ENCODE measurements at regions not wholly inside any gene's neighbourhood (a gene's known extent, or its start where the extent isn't known, plus 50 kb on each side); places are given as distances from the start of the nearest gene placed in this dataset.
"Not testable (repeated sequence)": the region's sequence is repeated elsewhere in the genome, so short reads cannot be mapped to it uniquely, and the experiment has no call there.

DNA sequence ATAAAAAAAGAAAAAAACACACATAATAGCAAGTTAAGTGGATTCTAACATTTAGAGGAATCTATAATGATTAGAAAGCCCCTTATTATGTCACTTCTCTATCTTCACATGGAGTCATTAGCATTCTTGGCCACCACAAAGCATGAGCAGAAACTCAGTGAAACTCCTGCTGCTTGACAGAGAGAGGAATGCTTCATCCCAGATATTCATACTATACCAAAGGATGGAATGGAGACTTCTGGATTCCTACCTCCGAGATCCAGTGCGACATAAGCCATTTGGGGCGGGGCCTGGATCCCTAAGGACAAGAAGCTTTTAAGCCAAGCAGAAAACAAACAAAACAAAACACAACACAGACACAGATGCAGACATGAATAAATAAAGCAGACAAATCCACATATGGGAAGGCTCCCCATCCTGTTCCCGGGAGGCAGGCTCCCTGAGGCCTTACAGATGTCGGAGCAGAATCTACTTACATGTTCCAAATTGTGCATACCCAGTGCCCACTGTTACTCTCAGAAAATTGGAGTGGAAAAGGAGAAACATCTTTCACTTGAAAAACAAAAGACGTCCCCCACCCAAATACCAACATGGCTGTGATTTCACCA, 727.3 kb downstream of the MAFB start:
- TF ChIP-seq, protein P1, sequence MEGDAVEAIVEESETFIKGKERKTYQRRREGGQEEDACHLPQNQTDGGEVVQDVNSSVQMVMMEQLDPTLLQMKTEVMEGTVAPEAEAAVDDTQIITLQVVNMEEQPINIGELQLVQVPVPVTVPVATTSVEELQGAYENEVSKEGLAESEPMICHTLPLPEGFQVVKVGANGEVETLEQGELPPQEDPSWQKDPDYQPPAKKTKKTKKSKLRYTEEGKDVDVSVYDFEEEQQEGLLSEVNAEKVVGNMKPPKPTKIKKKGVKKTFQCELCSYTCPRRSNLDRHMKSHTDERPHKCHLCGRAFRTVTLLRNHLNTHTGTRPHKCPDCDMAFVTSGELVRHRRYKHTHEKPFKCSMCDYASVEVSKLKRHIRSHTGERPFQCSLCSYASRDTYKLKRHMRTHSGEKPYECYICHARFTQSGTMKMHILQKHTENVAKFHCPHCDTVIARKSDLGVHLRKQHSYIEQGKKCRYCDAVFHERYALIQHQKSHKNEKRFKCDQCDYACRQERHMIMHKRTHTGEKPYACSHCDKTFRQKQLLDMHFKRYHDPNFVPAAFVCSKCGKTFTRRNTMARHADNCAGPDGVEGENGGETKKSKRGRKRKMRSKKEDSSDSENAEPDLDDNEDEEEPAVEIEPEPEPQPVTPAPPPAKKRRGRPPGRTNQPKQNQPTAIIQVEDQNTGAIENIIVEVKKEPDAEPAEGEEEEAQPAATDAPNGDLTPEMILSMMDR (IDR thresholded peaks at IDR 0.05; ENCODE audit: low read depth, low read length, missing control alignments), result no peak
- no peaks in the 10 kb centered on the region for H3K36me3 ChIP-seq (replicated peaks)
- in situ Hi-C loops (cut with HindIII; ENCODE audit: low pct_ligation_motif_present, low sequenced_read_pairs), result no loop called here

DNA sequence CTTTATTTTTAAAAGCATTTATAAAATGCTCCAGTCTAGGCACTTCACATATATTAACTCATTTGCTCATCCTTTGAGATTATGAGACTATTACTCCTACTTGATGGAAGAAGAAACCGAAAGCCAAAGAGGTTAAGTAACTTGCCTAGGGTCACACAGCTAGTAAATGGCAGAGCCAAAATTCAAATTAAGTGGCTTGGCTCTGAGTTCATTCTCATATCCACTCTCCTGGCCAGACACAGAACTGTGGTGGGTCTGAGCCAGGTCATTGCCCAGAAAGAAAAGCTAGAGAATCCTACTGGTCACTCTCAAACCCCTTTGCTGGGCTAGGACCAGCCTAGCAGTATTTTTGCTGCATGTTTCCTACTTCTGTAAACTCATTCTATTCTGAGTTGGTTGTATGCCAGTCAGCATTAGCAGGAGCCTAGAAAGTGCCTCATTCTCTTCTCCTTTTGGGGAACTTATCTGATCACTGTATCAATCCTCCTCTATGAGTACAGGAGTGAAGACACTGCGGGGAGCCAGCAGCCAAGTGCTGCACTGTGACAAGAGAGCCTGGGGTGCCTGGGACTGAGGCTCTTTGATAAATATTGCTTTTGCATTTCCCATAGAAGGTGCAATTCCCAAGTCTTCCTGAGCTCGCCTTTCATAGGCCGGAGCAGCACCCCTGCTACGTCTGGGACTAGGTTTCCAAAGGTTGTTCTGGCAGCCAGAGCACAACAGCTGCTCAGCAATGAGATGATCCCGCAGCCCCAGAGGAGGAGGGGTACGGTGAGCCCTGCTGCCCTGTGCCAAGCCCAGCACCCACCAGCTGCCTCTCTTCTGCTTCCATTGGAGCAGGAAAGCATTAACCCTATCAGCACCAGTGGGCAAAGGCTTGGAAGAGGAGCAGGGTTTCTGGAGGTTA, 728.3 kb downstream of the MAFB start:
- no peaks in the 10 kb centered on the region for H3K36me3 ChIP-seq (replicated peaks)
- H3K4me3 ChIP-seq (ENCODE audit: low read depth, low read length), result no peak overlapping the region
- H3K27me3 ChIP-seq (replicated peaks), result no peaks in the 10 kb centered on the region
- in situ Hi-C loops (cut with HindIII; ENCODE audit: low pct_ligation_motif_present, low sequenced_read_pairs), result no loop called here
- DNase-seq, result no peak
- TF ChIP-seq, protein P1 (IDR thresholded peaks at IDR 0.05; ENCODE audit: low read depth, low read length, missing control alignments), result no peak
- no peak overlapping the region for H3K27ac ChIP-seq

More for the DNA sequence above, 727.3 kb downstream of the MAFB start:
- H3K27ac ChIP-seq, result no peak overlapping the region
- no peak for DNase-seq
- no peaks in the 10 kb centered on the region for H3K27me3 ChIP-seq (replicated peaks)
- H3K4me3 ChIP-seq (ENCODE audit: low read depth, low read length), result no peak overlapping the region

- H3K27ac ChIP-seq; in situ Hi-C loops (cut with HindIII; ENCODE audit: low pct_ligation_motif_present, low sequenced_read_pairs); H3K36me3 ChIP-seq (replicated peaks); H3K27me3 ChIP-seq (replicated peaks); H3K4me3 ChIP-seq (ENCODE audit: low read depth, low read length); DNase-seq: not testable (repeated sequence)
These were observed 731.1 kb downstream of the MAFB start for GRCh38 chr20:39957911-39958310.

GRCh38 chr20:39954621-39955020, 734.4 kb downstream of the MAFB start:
- no peak for DNase-seq
- Histone ChIP-seq H3K27ac (no peak overlapping the region), H3K27me3 (replicated peaks) (no peaks in the 10 kb centered on the region), H3K4me3 (ENCODE audit: low read depth, low read length) (no peak overlapping the region), H3K36me3 (replicated peaks) (no peaks in the 10 kb centered on the region)
- TF ChIP-seq, protein P1 (IDR thresholded peaks at IDR 0.05; ENCODE audit: low read depth, low read length, missing control alignments), result no peak
- in situ Hi-C loops (cut with HindIII; ENCODE audit: low pct_ligation_motif_present, low sequenced_read_pairs), result no loop called here

- in situ Hi-C loops (cut with HindIII; ENCODE audit: low pct_ligation_motif_present, low sequenced_read_pairs), result no loop called here
- Histone ChIP-seq H3K27ac (no peak overlapping the region), H3K4me3 (ENCODE audit: low read depth, low read length) (no peak overlapping the region), H3K27me3 (replicated peaks) (no peaks in the 10 kb centered on the region), H3K36me3 (replicated peaks) (no peaks in the 10 kb centered on the region)
- TF ChIP-seq, protein P1 (IDR thresholded peaks at IDR 0.05; ENCODE audit: low read depth, low read length, missing control alignments), result no peak
- no peak for DNase-seq
These were observed 742.1 kb downstream of the MAFB start for GRCh38 chr20:39946931-39947330.

DNA sequence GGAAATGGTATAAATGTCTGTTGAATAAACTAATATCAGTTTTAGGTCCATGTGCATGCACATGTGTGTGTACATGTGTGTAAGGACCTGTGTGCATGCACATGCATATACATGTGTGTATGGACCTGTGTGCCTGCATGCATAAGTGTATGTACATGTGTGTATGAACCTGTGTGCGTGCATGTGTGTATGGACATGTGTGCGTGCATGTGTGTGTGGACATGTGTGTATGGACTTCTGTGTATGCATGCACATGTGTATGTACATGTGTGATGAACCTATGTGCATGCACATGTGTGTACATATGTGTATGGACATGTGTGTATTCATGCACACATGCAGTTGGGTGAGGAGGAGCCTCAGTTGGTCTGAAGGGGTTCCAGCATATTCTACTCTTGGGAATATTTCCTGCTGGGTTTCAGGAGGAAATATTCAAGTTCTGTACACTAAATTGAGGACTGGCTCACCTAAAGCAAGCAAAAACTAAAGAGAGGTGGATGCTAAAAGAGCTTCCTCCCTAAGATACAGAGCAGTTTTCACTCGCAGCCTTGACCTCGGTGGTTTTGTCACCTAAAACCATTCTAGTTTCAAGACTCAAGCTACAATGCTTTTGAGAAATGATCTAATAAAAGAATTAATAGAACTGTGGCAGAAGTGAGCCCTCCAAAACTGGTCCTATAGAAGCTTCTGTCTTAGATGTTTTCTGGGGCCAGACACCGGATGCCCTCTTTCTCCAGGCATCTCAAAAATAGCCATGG, 742.8 kb downstream of the MAFB start:
- H3K36me3 ChIP-seq (replicated peaks), result no peaks in the 10 kb centered on the region
- no peak for DNase-seq
- H3K27ac ChIP-seq, result no peak overlapping the region
- TF ChIP-seq, protein P1 (IDR thresholded peaks at IDR 0.05; ENCODE audit: low read depth, low read length, missing control alignments), result no peak
- no peak overlapping the region for H3K4me3 ChIP-seq (ENCODE audit: low read depth, low read length)
- no peaks in the 10 kb centered on the region for H3K27me3 ChIP-seq (replicated peaks)
- in situ Hi-C loops (cut with HindIII; ENCODE audit: low pct_ligation_motif_present, low sequenced_read_pairs), result no loop called here
